H1 (cell line): ENCODE measurements at regions not wholly inside any gene's neighbourhood (a gene's known extent, or its start where the extent isn't known, plus 50 kb on each side); places are given as distances from the start of the nearest gene placed in this dataset.

ENCODE experiments used
- CTCF ChIA-PET: fragments of 300-600 bp; sonication (Branson Sonifier 250); formaldehyde crosslinking; loops from one replicate; lab custom pipeline; 2021; ENCODE audit not compliant: partially characterized antibody; lab: Charles Lee
- POLR2A ChIA-PET: fragments of 300-600 bp; sonication (Branson Sonifier 250); formaldehyde crosslinking; loops from one replicate; lab custom pipeline; 2021; ENCODE audit warnings: inconsistent platforms; ENCODE audit not compliant: partially characterized antibody; lab: Charles Lee
- DNase-seq, 2 experiments: peaks; one replicate each; pipeline versions ENCODE4 v3.0.0 to v3.0.0-alpha.2; 2010 to 2022; ENCODE audit warnings: low spot score in 2 of 2, low read depth in 1 of 2, mixed read lengths in 1 of 2
- FAIRE-seq: peaks from 2 replicates; lab custom pipeline; 2011; peaks lifted over from hg19 to GRCh38; lab: Jason Lieb, UNC
- H2AFZ ChIP-seq: 2 replicates; pipeline ENCODE4 v1.8.1; 2012; ENCODE audit warnings: low read length, inconsistent platforms
- H2AK5ac ChIP-seq: 2 replicates; pipeline ENCODE4 v1.6.1; 2013; ENCODE audit warnings: low read depth, low read length
- H2BK120ac ChIP-seq: replicated peaks from 2 replicates; pipeline ENCODE3; 2013; ENCODE audit warnings: low read depth, low read length, inconsistent platforms
- H2BK12ac ChIP-seq: 2 replicates; pipeline ENCODE4 v1.6.1; 2013; ENCODE audit warnings: low read depth, low read length
- H2BK15ac ChIP-seq: 2 replicates; pipeline ENCODE4 v1.6.1; 2013; ENCODE audit warnings: low read length
- H2BK20ac ChIP-seq: 2 replicates; pipeline ENCODE4 v1.6.1; 2013; ENCODE audit warnings: low read length
- H2BK5ac ChIP-seq: 2 replicates; pipeline ENCODE4 v1.6.1; 2013; ENCODE audit warnings: low read depth, low read length
- H3K14ac ChIP-seq: 2 replicates; pipeline ENCODE4 v1.6.1; 2013; ENCODE audit warnings: inconsistent platforms; ENCODE audit not compliant: insufficient read length
- H3K18ac ChIP-seq: 2 replicates; pipeline ENCODE4 v1.6.1; 2013; ENCODE audit warnings: low read length; ENCODE audit errors: extremely low read depth
- H3K23ac ChIP-seq: 2 replicates; pipeline ENCODE4 v1.6.1; 2013; ENCODE audit warnings: inconsistent platforms; ENCODE audit not compliant: insufficient read length
- H3K23me2 ChIP-seq: 2 replicates; pipeline ENCODE4 v1.6.1; 2013; ENCODE audit warnings: low read depth, low read length
- H3K27ac ChIP-seq: 2 replicates; pipeline ENCODE4 v1.6.1; 2011; ENCODE audit warnings: low read depth, low read length, inconsistent platforms
- H3K27me3 ChIP-seq, 4 experiments: replicated peaks in 1 of 4; 1 replicate in 1 of 4; 2 replicates in 3 of 4; pipeline versions ENCODE4 v1.6.1 to v1.8.1; 2011 to 2013; ENCODE audit warnings: low read length in 3 of 4, mild to moderate bottlenecking in 3 of 4, inconsistent platforms in 2 of 4, mixed read lengths in 2 of 4, moderate library complexity in 1 of 4; ENCODE audit not compliant: control insufficient read depth in 3 of 4, insufficient read depth in 3 of 4; ENCODE audit errors: extremely low read depth in 1 of 4
- H3K36me3 ChIP-seq, 4 experiments: 2 replicates each; pipeline versions ENCODE4 v1.6.1 to v1.8.1; 2011 to 2013; ENCODE audit warnings: mild to moderate bottlenecking in 4 of 4, low read length in 3 of 4, moderate library complexity in 2 of 4, control low read depth in 1 of 4, inconsistent platforms in 1 of 4; ENCODE audit not compliant: insufficient read depth in 4 of 4, control insufficient read depth in 2 of 4
- H3K4ac ChIP-seq: replicated peaks from 2 replicates; pipeline ENCODE3; 2013; ENCODE audit warnings: low read length, low read depth, mixed read lengths, inconsistent platforms; ENCODE audit not compliant: insufficient read length
- H3K4me1 ChIP-seq, 4 experiments: replicated peaks in 1 of 4; 1 replicate in 1 of 4; 2 replicates in 3 of 4; pipeline versions ENCODE4 v1.6.1 to v1.8.1; 2011 to 2013; ENCODE audit warnings: low read length in 3 of 4, inconsistent platforms in 2 of 4, mixed read lengths in 1 of 4; ENCODE audit not compliant: insufficient read depth in 4 of 4, control insufficient read depth in 3 of 4
- H3K4me2 ChIP-seq, 2 experiments: 2 replicates each; pipeline versions ENCODE4 v1.6.1 to v1.8.1; 2011 to 2013; ENCODE audit warnings: low read depth in 2 of 2, low read length in 2 of 2, control low read depth in 1 of 2, inconsistent platforms in 1 of 2, mild to moderate bottlenecking in 1 of 2; ENCODE audit not compliant: insufficient read depth in 1 of 2
- H3K4me3 ChIP-seq, 4 experiments: fragments of 200-600, 300-600 bp in 1 of 4; sonication (generic), shearing (Covaris generic), sonication (Bioruptor Twin) in 1 of 4; 2 replicates each; pipeline versions ENCODE4 v1.5.1 to v1.8.1; 2011 to 2016; ENCODE audit warnings: low read length in 4 of 4, low read depth in 3 of 4, control low read depth in 2 of 4, inconsistent platforms in 2 of 4, mild to moderate bottlenecking in 2 of 4, mixed read lengths in 1 of 4, moderate library complexity in 1 of 4; ENCODE audit not compliant: insufficient read depth in 2 of 4; ENCODE audit errors: extremely low read depth in 1 of 4
- H3K56ac ChIP-seq: replicated peaks from 2 replicates; pipeline ENCODE3; 2013; ENCODE audit warnings: low read depth, mild to moderate bottlenecking, mixed read lengths, low read length, inconsistent platforms; ENCODE audit not compliant: insufficient read length
- H3K79me1 ChIP-seq: 2 replicates; pipeline ENCODE4 v1.6.1; 2013; ENCODE audit warnings: low read depth, low read length, control low read depth
- H3K79me2 ChIP-seq, 2 experiments: 2 replicates each; pipeline versions ENCODE4 v1.6.1 to v1.8.1; 2012 to 2013; ENCODE audit warnings: low read length in 2 of 2, mild to moderate bottlenecking in 2 of 2, inconsistent platforms in 1 of 2; ENCODE audit not compliant: insufficient read depth in 2 of 2, control insufficient read depth in 1 of 2
- H3K9ac ChIP-seq, 4 experiments: replicated peaks in 1 of 4; 1 replicate in 1 of 4; 2 replicates in 3 of 4; pipeline versions ENCODE4 v1.6.1 to v1.8.1; 2011 to 2013; ENCODE audit warnings: low read depth in 3 of 4, low read length in 3 of 4, control low read depth in 2 of 4, mild to moderate bottlenecking in 2 of 4, moderate library complexity in 2 of 4, inconsistent platforms in 1 of 4; ENCODE audit errors: extremely low read depth in 1 of 4
- H3K9me3 ChIP-seq, 2 experiments: 2 replicates each; pipeline versions ENCODE4 v1.6.1 to v1.8.1; 2012 to 2013; ENCODE audit warnings: mild to moderate bottlenecking in 2 of 2, moderate library complexity in 2 of 2, control low read depth in 1 of 2, inconsistent platforms in 1 of 2, low read depth in 1 of 2, low read length in 1 of 2, mixed read lengths in 1 of 2; ENCODE audit not compliant: insufficient read depth in 2 of 2
- H4K20me1 ChIP-seq, 2 experiments: replicated peaks in 1 of 2; 2 replicates each; pipeline versions ENCODE3 to v1.8.1; 2011 to 2013; ENCODE audit warnings: inconsistent platforms in 2 of 2, low read length in 2 of 2, mild to moderate bottlenecking in 1 of 2; ENCODE audit not compliant: insufficient read depth in 2 of 2, control insufficient read depth in 1 of 2
- H4K5ac ChIP-seq: 2 replicates; pipeline ENCODE4 v1.6.1; 2013; ENCODE audit warnings: low read length, low read depth, mixed read lengths, inconsistent platforms; ENCODE audit not compliant: insufficient read length
- H4K8ac ChIP-seq: 2 replicates; pipeline ENCODE4 v1.8.0; 2013; ENCODE audit warnings: mild to moderate bottlenecking, moderate library complexity, low read length, inconsistent platforms; ENCODE audit not compliant: insufficient read depth; ENCODE audit errors: extremely low read depth
- H4K91ac ChIP-seq: replicated peaks from 2 replicates; pipeline ENCODE3; 2013; ENCODE audit warnings: low read length, mixed read lengths, inconsistent platforms; ENCODE audit not compliant: insufficient read length
- CBX8 ChIP-seq: fragments of 300-800, 300-1000 bp; sonication (generic); IDR thresholded peaks from 2 replicates; pipeline ENCODE4 v1.7.1; 2016; ENCODE audit warnings: low read depth, low read length, borderline replicate concordance
- CREB1 ChIP-seq: IDR thresholded peaks from 2 replicates; pipeline ENCODE4 v1.6.1; 2012; ENCODE audit warnings: inconsistent platforms
- E2F6 ChIP-seq: IDR thresholded peaks from 2 replicates; pipeline ENCODE4 v1.6.1; 2012; ENCODE audit warnings: inconsistent platforms
- GABPA ChIP-seq: IDR thresholded peaks from 2 replicates; pipeline ENCODE4 v1.6.1; 2011; ENCODE audit warnings: mild to moderate bottlenecking, low read length, moderate library complexity, borderline replicate concordance; ENCODE audit not compliant: insufficient read depth
- HDAC2 ChIP-seq, 2 experiments: fragments of 300-600 bp in 1 of 2; sonication (generic) in 1 of 2; IDR thresholded peaks; 2 replicates each; pipeline ENCODE4 v1.6.1; 2011 to 2012; ENCODE audit warnings: low read depth in 2 of 2, low read length in 2 of 2, mild to moderate bottlenecking in 2 of 2, moderate library complexity in 2 of 2, borderline replicate concordance in 1 of 2, inconsistent platforms in 1 of 2
- HDAC6 ChIP-seq: IDR thresholded peaks from one replicate; pipeline ENCODE4 v1.7.1; 2012; ENCODE audit warnings: low read depth, mild to moderate bottlenecking, inconsistent platforms, low read length, moderate library complexity
- KDM1A ChIP-seq: fragments of 200-600, 300-600 bp; sonication (generic); IDR thresholded peaks from 2 replicates; pipeline ENCODE4 v1.7.1; 2016; ENCODE audit warnings: mild to moderate bottlenecking, low read length, borderline replicate concordance
- KDM5A ChIP-seq: fragments of 200-600 bp; IDR thresholded peaks from 2 replicates; pipeline ENCODE4 v1.7.1; 2012; ENCODE audit warnings: mild to moderate bottlenecking, low read length, inconsistent platforms, mixed read lengths
- MAFK ChIP-seq: IDR thresholded peaks from 2 replicates; pipeline ENCODE4 v1.6.1; 2012; ENCODE audit warnings: low read depth, mild to moderate bottlenecking, improper control_type of control experiment, low read length
- POLR2A ChIP-seq, 2 experiments: IDR thresholded peaks; 1 replicate in 1 of 2; 2 replicates in 1 of 2; pipeline ENCODE4 v1.6.1; 2011; ENCODE audit warnings: low read depth in 2 of 2, low read length in 2 of 2, mild to moderate bottlenecking in 2 of 2; ENCODE audit errors: control extremely low read depth in 1 of 2
- SIN3A ChIP-seq, 2 experiments: IDR thresholded peaks in 1 of 2; conservative IDR thresholded peaks in 1 of 2; 2 replicates each; pipeline ENCODE4 v1.6.1; 2011 to 2012; ENCODE audit warnings: low read length in 2 of 2, improper control_type of control experiment in 1 of 2, low read depth in 1 of 2, mild to moderate bottlenecking in 1 of 2
- SUZ12 ChIP-seq: fragments of 200-600 bp; sonication (generic); IDR thresholded peaks from 2 replicates; pipeline ENCODE4 v1.6.1; 2012; ENCODE audit warnings: mild to moderate bottlenecking, inconsistent platforms, low read length, moderate library complexity, mixed read lengths
- TBP ChIP-seq: IDR thresholded peaks from 2 replicates; pipeline ENCODE4 v1.6.1; 2011; ENCODE audit warnings: low read depth, low read length, improper control_type of control experiment
- TCF12 ChIP-seq: IDR thresholded peaks from 2 replicates; pipeline ENCODE4 v1.6.1; 2011; ENCODE audit warnings: low read depth, mild to moderate bottlenecking, low read length
- YY1 ChIP-seq: IDR thresholded peaks from 2 replicates; pipeline ENCODE4 v1.6.1; 2011; ENCODE audit warnings: low read depth, mild to moderate bottlenecking, low read length
- WGBS, 2 experiments: shearing (Covaris generic) in 1 of 2; methylation state at CpG; one replicate each; pipeline versions ENCODE4 v1.1.6 to v1.1.7; 2013 to 2015; ENCODE audit warnings: low lambda C conversion rate in 2 of 2, mixed read lengths in 2 of 2, inconsistent platforms in 1 of 2, low coverage in 1 of 2, missing lambda C conversion rate in 1 of 2; ENCODE audit not compliant: insufficient replicate concordance in 2 of 2, insufficient coverage in 1 of 2, insufficient read length in 1 of 2; ENCODE audit errors: extremely low coverage in 1 of 2, missing lambda C conversion rate in 1 of 2; 5-methylcytosine and 5-hydroxymethylcytosine counted together

- no peak overlapping the region for H4K91ac ChIP-seq
- no peaks in the 10 kb centered on the region for H3K79me1 ChIP-seq
- no peak overlapping the region for H2BK120ac ChIP-seq
- H3K79me2 ChIP-seq: no peaks in the 10 kb centered on the region
- H3K56ac ChIP-seq: no peak overlapping the region
- H3K14ac ChIP-seq: no peak overlapping the region
- POLR2A ChIA-PET: no interaction called here
- H3K4me2 ChIP-seq: no peak overlapping the region
- no peak overlapping the region for H3K23ac ChIP-seq
- no peaks in the 10 kb centered on the region for H3K23me2 ChIP-seq
- no peak overlapping the region for H2BK20ac ChIP-seq
- no peaks in the 10 kb centered on the region for H3K9me3 ChIP-seq
- H4K5ac ChIP-seq: no peak overlapping the region
- H3K4ac ChIP-seq: no peak overlapping the region
- no peak overlapping the region for H3K18ac ChIP-seq
- 96% methylated on average over 3 of the region's 3 CpGs; no CpG with 5 or more reads in 1 of the 2 experiments for WGBS, 2 experiments
- no peak overlapping the region for H2BK15ac ChIP-seq
- H2AK5ac ChIP-seq: no peak overlapping the region
- H4K20me1 ChIP-seq: no peaks in the 10 kb centered on the region
- H2BK5ac ChIP-seq: no peak overlapping the region
- H3K4me1 ChIP-seq: no peaks in the 10 kb centered on the region; a peak in 2 of 7 replicates
- no peaks in the 10 kb centered on the region for H3K27me3 ChIP-seq
- no peaks in the 10 kb centered on the region for H3K36me3 ChIP-seq
- no peak overlapping the region for H2BK12ac ChIP-seq
- H3K4me3 ChIP-seq: no peak overlapping the region
- no peak overlapping the region for H4K8ac ChIP-seq
- H2AFZ ChIP-seq: no peak overlapping the region
- no peak overlapping the region for H3K9ac ChIP-seq
- no peak overlapping the region for H3K27ac ChIP-seq
- FAIRE-seq (no peak), DNase-seq (no peak)
- CTCF ChIA-PET: no interaction called here
- TF ChIP-seq KDM5A (no peak), CREB1 (no peak), TCF12 (no peak), GABPA (no peak), SUZ12 (no peak), HDAC6 (no peak), E2F6 (no peak), CBX8 (no peak), HDAC2 (IDR thresholded peaks at IDR 0.05; ENCODE audit: borderline replicate concordance in 1 of 2, low read depth in 2 of 2, low read length in 2 of 2) (no peak), SIN3A (conservative IDR thresholded peaks at IDR 0.05 in 1 of 2, IDR thresholded peaks at IDR 0.05 in 1 of 2; ENCODE audit: low read depth in 1 of 2, low read length in 2 of 2) (no peak), TBP (no peak), YY1 (no peak), POLR2A (IDR thresholded peaks at IDR 0.05; ENCODE audit: control extremely low read depth in 1 of 2, low read depth in 2 of 2, low read length in 2 of 2) (no peak), MAFK (no peak), KDM1A (no peak)
Measured at GRCh38 chr7:84722086-84722485, 464.8 kb downstream of the SEMA3D start.
